K562 (cell line): ENCODE measurements at regions not wholly inside any gene's neighbourhood (a gene's known extent, or its start where the extent isn't known, plus 50 kb on each side); places are given as distances from the start of the nearest gene placed in this dataset.

Experiments
- BMI1 ChIP-seq: fragments of 150-350 bp; IDR thresholded peaks from 2 replicates; pipeline ENCODE4 v1.6.1; 2014; ENCODE audit warnings: low read length
- CEBPB ChIP-seq: fragments of 450-650 bp; IDR thresholded peaks from 2 replicates; pipeline ENCODE4 v1.6.1; 2016; ENCODE audit warnings: missing genetic modification characterization, missing compliant biosample characterization
- EZH2 ChIP-seq: IDR thresholded peaks from 2 replicates; pipeline ENCODE4 v1.6.1; 2012; ENCODE audit warnings: low read depth, mild to moderate bottlenecking, inconsistent platforms, low read length, borderline replicate concordance
- POLR2A ChIP-seq: fragments of 450-650 bp; conservative IDR thresholded peaks from 2 replicates; pipeline ENCODE4 v1.6.1; 2016
- TF ChIP-seq, protein P1 (sequence below), 3 experiments: IDR thresholded peaks in 2 of 3; conservative IDR thresholded peaks in 1 of 3; 2 replicates each; pipeline ENCODE4 v1.5.1; 2011 to 2012; ENCODE audit warnings: low read length in 3 of 3, mild to moderate bottlenecking in 3 of 3, control low read depth in 2 of 3, improper control_type of control experiment in 1 of 3, inconsistent platforms in 1 of 3, low read depth in 1 of 3, mixed read lengths in 1 of 3, moderate library complexity in 1 of 3; ENCODE audit not compliant: insufficient read depth in 2 of 3

DNA sequence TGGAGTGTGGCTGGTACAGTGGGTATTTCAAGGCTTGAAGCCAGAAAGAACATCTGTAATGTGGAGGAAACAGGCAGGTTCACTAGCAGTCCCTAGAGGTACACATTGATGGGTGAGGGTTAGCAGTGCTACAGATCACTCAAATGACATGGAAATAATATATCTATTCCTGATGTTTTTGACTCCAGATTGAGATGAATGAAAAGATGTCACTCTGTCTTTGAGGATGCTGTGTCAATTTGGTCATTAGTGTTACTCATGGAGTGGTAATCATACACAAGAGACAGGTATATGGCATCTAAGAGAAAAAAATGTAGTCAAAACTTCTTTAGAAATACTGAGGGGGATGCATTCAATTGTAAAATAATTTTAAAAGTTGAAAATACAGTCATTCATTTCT lies 135.1 kb downstream of the ZIC1 start:
- TF ChIP-seq, protein P1, sequence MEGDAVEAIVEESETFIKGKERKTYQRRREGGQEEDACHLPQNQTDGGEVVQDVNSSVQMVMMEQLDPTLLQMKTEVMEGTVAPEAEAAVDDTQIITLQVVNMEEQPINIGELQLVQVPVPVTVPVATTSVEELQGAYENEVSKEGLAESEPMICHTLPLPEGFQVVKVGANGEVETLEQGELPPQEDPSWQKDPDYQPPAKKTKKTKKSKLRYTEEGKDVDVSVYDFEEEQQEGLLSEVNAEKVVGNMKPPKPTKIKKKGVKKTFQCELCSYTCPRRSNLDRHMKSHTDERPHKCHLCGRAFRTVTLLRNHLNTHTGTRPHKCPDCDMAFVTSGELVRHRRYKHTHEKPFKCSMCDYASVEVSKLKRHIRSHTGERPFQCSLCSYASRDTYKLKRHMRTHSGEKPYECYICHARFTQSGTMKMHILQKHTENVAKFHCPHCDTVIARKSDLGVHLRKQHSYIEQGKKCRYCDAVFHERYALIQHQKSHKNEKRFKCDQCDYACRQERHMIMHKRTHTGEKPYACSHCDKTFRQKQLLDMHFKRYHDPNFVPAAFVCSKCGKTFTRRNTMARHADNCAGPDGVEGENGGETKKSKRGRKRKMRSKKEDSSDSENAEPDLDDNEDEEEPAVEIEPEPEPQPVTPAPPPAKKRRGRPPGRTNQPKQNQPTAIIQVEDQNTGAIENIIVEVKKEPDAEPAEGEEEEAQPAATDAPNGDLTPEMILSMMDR (IDR thresholded peaks at IDR 0.05 in 2 of 3, conservative IDR thresholded peaks at IDR 0.05 in 1 of 3; ENCODE audit: insufficient read depth in 2 of 3, low read depth in 1 of 3, low read length in 3 of 3): no peak
- no peak for TF ChIP-seq POLR2A
- TF ChIP-seq EZH2: no peak
- no peak for TF ChIP-seq CEBPB (tag)
- no peak for TF ChIP-seq BMI1
